HG03039 (cell line): ENCODE measurements at regions not wholly inside any gene's neighbourhood (a gene's known extent, or its start where the extent isn't known, plus 50 kb on each side); places are given as distances from the start of the nearest gene placed in this dataset.
"Not testable (repeated sequence)": the region's sequence is repeated elsewhere in the genome, so short reads cannot be mapped to it uniquely, and the experiment has no call there.

Experiments used
- ATAC-seq: cut with Tn5 transposase; IDR thresholded peaks from one replicate; pipeline ENCODE4 v1.9.1; 2021; ENCODE audit warnings: mild to moderate bottlenecking, moderate library complexity; ENCODE audit not compliant: unreplicated experiment

DNA sequence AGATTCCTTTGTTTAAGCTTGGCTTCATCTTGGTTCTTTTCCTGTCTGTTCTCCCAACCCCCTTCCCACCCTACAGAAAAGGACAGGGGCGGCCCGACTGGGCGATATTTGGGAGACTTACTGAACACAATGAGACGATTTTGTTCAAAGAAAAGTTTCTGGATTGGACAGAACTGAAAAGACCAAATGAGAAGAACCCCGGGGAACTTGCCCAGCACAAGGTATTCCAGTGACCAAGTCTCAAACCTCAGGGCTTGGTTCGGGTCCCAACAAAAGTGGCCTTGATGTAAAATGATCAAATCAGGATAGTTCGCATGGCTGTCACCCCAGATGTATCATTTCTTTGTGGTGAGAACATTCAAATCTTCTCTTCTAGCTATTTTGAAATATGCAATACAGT lies 73.9 kb upstream of the LYZL2 start:
- ATAC-seq: not testable (repeated sequence)

DNA sequence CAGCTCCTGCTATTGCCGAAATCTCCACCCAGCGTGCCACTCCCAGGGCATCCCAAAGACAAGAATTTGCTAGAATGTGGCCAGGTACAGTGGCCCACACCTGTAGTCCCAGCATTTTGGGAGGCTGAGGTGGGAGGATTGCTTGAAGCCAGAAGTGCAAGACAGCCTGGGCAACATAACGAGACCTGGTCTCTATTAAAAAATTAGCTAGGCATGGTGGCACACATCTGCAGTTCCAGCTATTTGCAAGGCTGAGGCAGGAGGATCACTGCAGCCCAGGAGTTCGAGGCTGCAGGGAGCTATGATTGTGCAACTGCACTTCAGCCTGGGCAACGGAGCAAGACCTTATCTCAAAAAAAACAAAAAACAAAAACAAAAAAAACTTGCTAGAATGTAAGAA lies 73.3 kb upstream of the LYZL2 start:
- no peak for ATAC-seq

DNA sequence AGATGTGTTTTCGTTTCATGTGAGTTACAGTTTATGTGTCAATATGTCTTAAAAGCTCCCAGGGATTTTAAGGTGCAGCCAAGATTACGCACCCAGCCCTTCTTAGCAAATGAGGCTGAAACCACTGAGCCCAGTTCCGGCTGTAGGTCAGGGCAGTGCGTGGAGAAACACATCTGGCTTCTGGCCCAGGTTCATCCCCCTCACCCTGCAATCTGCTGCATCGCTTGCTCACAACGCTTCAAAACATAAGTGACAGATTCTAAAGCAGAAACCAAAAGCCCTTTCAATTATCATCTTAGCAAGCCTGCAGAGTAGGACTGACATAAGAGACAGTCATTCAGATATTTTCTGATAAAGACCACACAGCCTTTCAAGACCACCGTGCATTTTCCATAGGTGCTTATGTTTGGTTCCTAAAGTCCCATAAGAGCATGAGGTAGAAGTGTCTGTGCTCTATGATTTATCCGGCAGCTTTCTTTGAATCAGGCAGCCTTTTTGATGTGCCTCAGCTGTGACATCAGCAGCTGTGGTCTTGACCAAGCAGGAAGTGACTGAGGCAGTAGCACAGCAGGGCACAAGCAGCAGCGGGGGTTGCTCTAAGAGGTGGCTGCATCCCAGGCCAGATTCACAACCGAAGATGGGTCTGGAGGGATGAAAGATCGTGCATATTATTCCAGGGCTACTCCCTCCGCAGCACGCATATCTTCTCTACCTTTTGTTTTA lies 72.1 kb upstream of the LYZL2 start:
- ATAC-seq: peak; percentile 48

DNA sequence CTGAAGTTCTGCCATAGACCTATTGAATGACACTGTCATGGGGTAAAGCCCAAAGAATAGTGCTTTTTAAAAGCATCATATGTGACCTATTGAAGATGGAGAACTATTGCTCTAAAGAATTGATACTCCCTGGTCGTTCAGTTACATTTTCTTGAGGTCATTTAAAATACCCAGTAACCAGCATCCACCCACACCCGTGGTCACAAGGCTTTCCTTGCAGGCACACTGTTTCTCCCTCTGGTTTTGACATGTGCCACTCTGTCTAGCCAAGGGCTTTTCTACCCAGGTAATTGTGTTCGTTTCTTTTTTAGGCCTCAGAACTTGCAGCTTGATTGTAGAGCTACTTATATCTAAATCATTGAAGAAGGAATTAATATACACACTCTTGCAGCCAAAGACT lies 68.3 kb upstream of the LYZL2 start:
- ATAC-seq: no peak

DNA sequence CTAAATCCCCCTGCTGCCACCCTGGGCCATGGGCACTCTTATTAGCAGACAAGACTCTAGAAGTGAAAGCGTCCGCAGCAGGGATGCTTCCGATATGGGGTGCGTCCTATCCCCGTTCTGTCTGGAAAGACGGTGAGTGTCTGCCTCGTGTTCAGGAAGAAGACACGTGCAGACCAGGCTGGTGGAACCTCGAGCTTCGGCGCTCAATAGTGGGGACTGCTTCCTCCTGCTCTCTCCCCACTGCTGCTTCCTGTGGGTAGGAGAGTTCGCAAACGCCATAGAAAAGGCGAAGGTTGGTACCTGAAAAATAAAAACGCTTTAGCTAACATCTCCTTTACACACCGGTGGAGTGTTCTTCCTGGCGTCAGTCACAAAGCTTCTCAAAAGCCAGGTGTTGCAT lies 67.7 kb upstream of the LYZL2 start:
- not testable (repeated sequence) for ATAC-seq

DNA sequence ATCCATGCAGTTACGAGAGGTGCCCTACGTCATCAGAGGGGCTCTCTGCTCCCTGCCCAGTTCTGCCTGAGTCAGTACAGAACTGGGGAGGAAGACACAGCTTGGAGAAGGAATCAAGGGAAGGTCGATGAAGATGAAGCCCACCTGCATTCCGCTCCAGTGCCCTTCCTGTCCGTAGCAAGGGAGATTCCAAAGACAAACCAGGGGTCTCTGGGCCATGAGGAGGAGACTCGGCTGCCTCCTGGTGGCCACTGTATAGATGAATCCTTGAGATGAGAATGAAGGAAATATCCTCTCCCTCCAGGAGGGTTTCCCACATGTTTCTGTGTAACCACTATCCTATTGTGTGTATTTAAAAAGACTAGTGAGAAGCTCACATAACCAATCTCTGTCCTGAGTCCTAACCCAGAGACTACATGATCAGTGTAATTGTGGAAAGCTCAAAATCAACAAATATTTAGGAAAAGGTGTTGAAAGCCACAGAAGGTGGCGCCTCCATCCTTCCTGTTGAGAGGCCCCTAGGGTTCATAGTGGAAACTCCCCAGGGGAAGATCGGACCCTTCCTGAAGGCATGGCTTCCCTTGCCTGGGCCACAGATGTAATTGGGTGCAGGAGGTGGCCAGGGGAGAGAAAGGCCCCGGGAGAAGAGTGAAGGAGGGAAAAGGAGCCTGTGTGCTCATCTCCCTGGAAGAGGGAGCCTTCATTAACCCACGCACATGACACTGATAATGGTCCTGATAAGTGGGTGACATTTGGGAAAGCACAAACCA lies 67.0 kb upstream of the LYZL2 start:
- ATAC-seq: not testable (repeated sequence)

DNA sequence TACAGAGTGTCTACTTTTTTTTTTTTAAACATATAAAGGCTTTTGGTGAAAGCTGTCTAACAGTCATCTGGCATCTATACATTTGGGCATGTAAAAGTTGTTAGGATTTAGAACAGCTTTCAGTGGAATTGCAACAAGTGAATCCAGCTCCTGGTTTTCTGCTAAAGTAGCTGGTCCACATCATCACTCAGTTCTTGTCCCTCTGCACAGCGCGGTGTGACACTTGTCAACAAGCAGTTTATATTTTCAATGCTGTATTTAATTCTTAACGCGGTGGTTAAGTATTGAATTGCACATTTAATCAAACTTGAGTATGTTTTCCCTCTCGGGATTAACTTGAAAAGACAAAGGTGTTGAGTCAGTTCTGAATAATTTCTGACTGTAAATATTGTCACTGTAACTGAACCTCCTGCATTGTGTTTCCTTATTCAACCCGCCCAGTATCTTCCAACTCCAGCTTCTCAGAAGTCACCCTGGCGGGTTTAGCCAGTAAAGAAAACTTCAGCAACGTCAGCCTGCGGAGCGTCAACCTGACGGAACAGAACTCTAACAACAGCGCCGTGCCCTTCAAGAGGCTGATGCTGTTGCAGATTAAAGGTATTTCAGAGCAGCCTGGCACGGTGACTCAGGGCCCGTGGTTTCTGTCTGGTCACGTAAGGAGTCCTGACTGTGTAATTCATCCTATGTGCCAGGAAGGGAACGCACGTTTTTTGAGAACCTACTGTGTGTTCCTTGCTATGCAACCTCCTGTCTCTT lies 66.1 kb upstream of the LYZL2 start:
- ATAC-seq: not testable (repeated sequence)

DNA sequence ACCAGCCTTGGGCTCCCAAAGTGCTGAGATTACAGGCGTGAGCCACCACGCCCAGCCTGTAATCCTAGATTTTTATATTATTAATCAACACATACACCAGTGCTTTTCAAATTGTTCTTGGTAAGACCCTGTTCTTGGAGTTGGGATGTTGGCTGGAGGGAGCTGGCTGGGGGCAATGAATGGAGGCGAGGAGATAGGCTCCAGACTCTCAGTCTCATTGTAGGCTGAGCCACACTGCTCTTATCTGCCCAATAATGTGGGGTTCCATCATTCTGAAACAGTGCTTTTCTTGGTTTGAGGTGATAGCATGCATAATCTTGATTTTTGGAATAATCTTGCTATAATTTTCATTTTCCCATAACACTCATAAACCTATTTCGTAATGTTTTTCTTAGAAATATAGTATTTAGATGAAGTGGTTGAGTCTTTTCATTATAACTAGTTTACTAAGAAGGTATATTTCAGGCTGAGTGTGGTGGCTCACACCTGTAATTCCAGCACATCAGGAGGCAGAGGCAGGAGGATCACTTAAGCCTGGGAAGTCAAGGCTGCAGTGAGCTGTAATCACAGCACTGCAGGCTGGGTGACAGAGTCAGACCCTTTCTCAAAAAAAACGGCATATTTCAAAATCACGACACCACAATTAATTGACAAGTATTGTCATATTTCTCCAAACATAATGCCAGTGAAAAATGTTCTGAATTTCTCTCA lies 65.1 kb upstream of the LYZL2 start:
- ATAC-seq: no peak

DNA sequence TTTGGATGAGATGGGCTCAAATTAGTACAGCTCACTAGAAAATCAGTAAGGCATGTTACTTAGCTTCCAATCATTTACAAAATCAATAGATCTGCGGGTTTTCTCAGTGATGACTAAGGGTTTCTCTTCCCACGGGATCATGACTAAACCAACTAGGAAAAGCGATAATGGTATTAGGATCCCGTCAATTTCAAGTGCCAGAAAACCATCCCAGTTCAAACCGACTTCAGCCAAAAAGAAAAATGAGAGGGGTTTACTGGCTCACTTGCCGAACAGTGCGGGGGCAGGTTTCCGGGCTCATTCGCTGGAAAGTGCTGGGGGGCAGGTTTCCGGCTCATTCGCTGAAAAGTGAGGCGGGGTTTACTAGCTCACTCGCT lies 62.1 kb upstream of the LYZL2 start:
- ATAC-seq: no peak

DNA sequence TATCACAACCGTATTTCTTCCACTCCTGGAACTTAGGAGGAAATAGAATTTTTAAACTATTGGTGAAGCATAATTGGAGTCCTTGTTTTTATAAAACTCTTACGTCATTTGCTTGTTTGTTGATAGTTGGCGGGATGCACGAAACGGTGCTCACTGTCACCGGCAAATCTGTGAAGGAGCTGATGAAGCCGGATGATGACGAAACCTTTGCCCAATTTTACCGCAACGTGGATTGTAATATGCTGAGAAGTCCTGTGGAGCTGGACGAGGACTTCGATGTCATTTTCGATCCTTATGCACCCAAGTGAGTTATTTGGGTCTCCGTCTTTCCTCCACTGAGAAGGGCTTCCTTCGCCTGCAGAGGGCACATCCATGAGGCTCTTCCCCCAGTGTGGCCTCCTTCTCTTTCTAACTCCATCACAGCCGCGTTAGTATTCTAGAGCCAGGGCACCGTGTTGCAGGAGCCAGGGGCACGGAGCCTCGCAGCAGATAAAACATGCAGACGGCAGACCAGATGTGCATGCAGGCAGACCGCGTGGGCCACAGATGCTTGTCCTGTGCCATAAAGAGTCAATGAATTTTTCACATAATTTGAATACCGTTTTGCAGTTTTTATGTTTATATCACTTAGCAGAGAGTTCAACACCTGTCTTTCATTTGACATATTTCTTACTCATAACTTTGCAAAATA lies 61.5 kb upstream of the LYZL2 start:
- ATAC-seq: not testable (repeated sequence)

DNA sequence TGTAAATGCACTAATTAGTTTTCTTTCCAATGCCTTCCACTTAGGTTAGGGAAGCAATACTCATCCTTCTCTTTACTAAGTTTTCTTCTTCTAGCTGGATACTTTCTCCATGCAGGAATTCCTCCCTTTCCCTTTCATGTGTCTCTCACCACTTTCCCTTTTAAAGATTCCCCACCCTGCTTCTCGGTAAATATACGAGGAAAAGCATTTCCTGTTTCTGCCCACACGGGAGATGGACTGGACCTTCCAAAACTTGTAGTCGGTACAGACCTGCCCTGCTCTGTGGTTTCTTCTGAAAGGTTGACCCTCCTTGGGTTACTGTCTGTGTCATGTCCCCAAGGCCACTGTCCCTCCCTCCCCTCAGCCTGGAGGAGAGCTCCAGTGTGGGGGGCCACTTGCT lies 58.9 kb upstream of the LYZL2 start:
- no peak for ATAC-seq

DNA sequence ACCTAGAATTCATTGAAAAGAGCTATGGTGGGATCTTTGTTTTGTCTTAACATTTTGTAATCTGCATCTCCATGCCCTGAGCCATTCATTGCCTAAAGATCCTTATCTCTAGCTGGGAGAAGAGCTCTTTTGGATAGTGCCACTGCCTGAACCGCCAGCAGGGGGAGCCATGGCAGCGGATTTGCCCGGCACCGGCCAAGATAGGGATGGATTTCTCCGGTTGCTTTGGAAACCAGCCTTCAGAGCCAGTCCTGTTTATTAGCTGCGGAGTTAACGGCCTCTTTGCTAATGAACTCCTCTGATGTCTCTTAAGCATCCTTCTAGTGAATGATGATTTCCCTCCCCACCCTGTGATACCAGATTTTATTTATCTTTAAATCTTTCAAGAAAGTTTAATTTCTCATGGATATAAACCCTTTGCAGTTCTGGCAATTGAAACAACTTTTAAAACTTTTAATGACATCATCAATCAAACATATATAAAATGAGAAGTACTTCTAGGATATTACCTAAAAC lies 58.2 kb upstream of the LYZL2 start:
- ATAC-seq: peak; percentile 77

DNA sequence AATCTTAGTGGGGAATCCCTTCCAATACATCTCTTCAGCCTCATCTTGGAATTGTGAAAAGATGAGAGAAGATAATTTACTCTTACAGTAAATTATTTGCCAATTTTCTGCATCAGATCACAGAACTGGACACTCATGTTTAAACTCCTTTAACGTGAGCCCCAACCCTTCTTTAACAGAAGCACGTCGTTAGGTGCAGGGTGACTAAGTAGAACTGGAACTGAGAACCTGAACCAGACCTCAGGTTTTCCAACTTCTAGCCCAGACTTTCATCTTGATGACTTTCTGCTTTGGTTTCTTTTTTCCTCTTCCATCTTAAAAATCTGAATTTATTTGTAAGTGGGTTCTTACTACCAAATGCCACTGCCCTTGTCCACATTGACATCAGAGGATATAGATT lies 57.2 kb upstream of the LYZL2 start:
- no peak for ATAC-seq

DNA sequence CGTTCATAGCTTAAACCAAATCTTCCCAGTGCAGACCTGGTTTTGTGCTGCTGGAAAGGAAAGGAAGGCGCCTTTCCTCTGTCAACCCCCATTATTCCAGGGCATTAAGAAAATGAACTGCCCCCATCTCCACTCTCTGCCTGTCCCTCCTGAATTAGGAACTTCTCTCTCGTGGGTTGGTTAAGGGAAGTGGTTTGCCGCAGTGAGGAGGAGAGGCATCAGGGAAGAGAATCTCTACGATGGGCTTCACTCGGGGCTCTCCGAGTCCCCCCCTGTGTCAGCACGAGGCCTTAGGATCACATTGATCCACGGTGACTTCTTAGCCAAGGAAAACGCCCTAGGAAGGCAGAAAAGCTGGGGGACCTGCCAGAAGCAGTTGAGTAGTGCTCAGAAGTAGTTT lies 53.9 kb upstream of the LYZL2 start:
- no peak for ATAC-seq

DNA sequence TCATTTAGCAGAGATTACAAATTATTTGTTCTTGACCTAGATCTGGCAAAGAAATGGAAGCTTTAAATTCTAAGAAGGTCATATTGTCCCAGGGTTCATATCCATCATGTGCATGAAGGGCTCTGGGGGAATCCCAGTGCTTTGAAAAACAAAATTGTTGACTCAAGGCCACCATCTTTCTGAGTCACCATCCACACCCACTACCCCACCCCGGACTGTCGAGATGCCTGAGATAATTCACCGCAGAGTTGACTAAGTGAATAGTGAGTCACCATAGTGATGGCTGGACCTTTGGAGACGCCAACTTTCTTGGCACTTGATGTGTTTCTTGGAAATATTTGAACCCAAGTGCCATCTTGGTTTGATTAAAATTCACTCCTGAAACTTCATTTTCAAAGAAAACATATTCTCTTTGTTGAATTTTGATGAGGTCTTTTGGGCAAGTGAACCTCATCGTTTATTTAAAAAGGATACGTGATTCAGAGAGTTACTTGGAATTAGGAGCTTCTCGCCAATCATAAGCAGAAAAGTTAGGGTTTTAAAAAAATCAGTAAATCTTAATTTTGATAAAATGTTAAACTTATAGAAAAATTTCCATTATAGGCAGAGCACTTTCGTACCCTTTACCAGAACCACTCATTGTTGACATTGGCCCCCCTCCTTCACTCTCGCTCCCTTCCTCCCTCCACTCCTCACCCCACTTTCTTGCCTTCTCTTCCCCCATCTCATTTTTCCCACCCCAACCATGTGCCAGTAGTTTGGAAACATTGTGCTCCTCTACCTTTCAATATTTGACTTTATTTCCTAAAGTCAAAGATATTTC lies 53.0 kb upstream of the LYZL2 start:
- ATAC-seq: not testable (repeated sequence)

DNA sequence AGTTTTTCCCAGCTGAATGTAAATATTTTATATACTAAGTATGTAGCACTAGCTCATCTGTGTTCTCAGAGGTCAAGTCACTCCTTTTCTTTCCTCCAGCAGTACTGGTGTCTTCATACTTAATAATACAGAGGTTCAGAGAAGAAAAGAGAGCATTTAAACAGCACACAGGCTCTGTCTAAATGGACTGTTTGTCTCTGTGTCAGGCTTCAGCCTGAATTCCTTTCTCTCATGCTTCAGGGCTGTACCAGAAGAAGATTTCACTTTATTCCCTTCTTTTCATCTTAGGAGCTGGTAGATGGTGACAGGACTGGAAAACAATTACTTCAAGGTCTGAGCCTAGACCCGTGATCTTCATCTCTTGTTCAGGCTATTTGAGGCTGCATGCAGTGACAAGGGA lies 51.4 kb upstream of the LYZL2 start:
- ATAC-seq: no peak
